HepG2 (cell line): ENCODE measurements at regions not wholly inside any gene's neighbourhood (a gene's known extent, or its start where the extent isn't known, plus 50 kb on each side); places are given as distances from the start of the nearest gene placed in this dataset.

ENCODE experiments used
- ATAC-seq: fragments of 200-7000 bp; cut with Tn5 transposase; 3 replicates; pipeline ENCODE4 v1.9.1; 2020; ENCODE audit warnings: mild to moderate bottlenecking, moderate library complexity
- BruUV-seq: library from RNA; stranded (reverse); fragments of 400-500 nt; replicated peaks from 2 replicates; lab custom pipeline; 2021; lab: Mats Ljungman, UMichigan
- CTCF ChIA-PET: fragments of 300-600 bp; formaldehyde crosslinking; extraction: SDS; loops from one replicate; lab custom pipeline; 2021; ENCODE audit warnings: low total read pairs, inconsistent platforms, low intra/inter-chr PET ratio; lab: Yijun Ruan, JAX
- POLR2A ChIA-PET: fragments of 350-600 bp; sonication (Branson Sonifier 250); formaldehyde crosslinking; loops from one replicate; lab custom pipeline; 2020; ENCODE audit warnings: antibody characterized with exemption, inconsistent platforms; lab: Yijun Ruan, JAX
- DNase-seq: peaks from one replicate; pipeline ENCODE4 v3.0.0-alpha.2; 2015; ENCODE audit warnings: low spot score
- FAIRE-seq: peaks from 3 replicates; lab custom pipeline; 2011; peaks lifted over from hg19 to GRCh38; lab: Jason Lieb, UNC
- H2AFZ ChIP-seq: one replicate; pipeline ENCODE4 v1.6.1; 2011; ENCODE audit warnings: low read length, inconsistent platforms
- H3K27ac ChIP-seq: fragments of 300-600 bp; 3 replicates; pipeline ENCODE4 v1.8.0; 2011; ENCODE audit warnings: mixed run types, mild to moderate bottlenecking, mixed read lengths, low read length, inconsistent platforms; ENCODE audit not compliant: insufficient read depth; ENCODE audit errors: extremely low read length
- H3K27me3 ChIP-seq, 2 experiments: fragments of 200-600 bp in 1 of 2; 2 replicates in 1 of 2; 3 replicates in 1 of 2; pipeline versions ENCODE4 v1.6.0 to v1.8.0; 2011; ENCODE audit warnings: low read length in 2 of 2, mild to moderate bottlenecking in 2 of 2, moderate library complexity in 2 of 2, inconsistent platforms in 1 of 2; ENCODE audit not compliant: insufficient read depth in 2 of 2, control insufficient read depth in 1 of 2
- H3K36me3 ChIP-seq, 2 experiments: fragments of 200-600 bp in 1 of 2; replicated peaks in 1 of 2; 2 replicates in 1 of 2; 3 replicates in 1 of 2; pipeline versions ENCODE4 v1.5.1 to v1.8.0; 2011; ENCODE audit warnings: low read length in 2 of 2, inconsistent platforms in 1 of 2; ENCODE audit not compliant: insufficient read depth in 2 of 2, control insufficient read depth in 1 of 2
- H3K4me1 ChIP-seq: 2 replicates; pipeline ENCODE4 v1.5.1; 2012; ENCODE audit warnings: low read length, inconsistent platforms; ENCODE audit not compliant: insufficient read depth
- H3K4me2 ChIP-seq: 2 replicates; pipeline ENCODE4 v1.6.0; 2011; ENCODE audit warnings: low read depth, low read length, inconsistent platforms
- H3K4me3 ChIP-seq, 3 experiments: fragments of 200-600 bp in 1 of 3; sonication (generic), shearing (Covaris generic) in 1 of 3; replicated peaks in 1 of 3; 2 replicates each; pipeline ENCODE4 v1.5.1; 2011 to 2016; ENCODE audit warnings: low read length in 3 of 3, inconsistent platforms in 2 of 3, low read depth in 2 of 3, mild to moderate bottlenecking in 2 of 3, control low read depth in 1 of 3, mixed read lengths in 1 of 3; ENCODE audit not compliant: insufficient read depth in 1 of 3
- H3K79me2 ChIP-seq: one replicate; pipeline ENCODE4 v1.6.1; 2011; ENCODE audit warnings: low read length, inconsistent platforms; ENCODE audit not compliant: insufficient read depth
- H3K9ac ChIP-seq: 2 replicates; pipeline ENCODE4 v1.6.0; 2011; ENCODE audit warnings: mild to moderate bottlenecking, low read depth, low read length, inconsistent platforms; ENCODE audit not compliant: insufficient read depth
- H3K9me3 ChIP-seq: 2 replicates; pipeline ENCODE4 v1.5.1; 2012; ENCODE audit warnings: mild to moderate bottlenecking, low read length
- H4K20me1 ChIP-seq: 2 replicates; pipeline ENCODE4 v1.6.0; 2011; ENCODE audit warnings: inconsistent platforms, mild to moderate bottlenecking, low read length, moderate library complexity; ENCODE audit not compliant: insufficient read depth
- CC2D1A ChIP-seq: sonication (generic); formaldehyde crosslinking; IDR thresholded peaks from 2 replicates; pipeline ENCODE4 v1.8.1; 2023; ENCODE audit warnings: mild to moderate bottlenecking, missing genetic modification reagents
- CHCHD3 ChIP-seq: sonication (generic); formaldehyde crosslinking; IDR thresholded peaks from 2 replicates; pipeline ENCODE4 v1.8.0; 2022; ENCODE audit warnings: mild to moderate bottlenecking, missing genetic modification reagents, moderate library complexity
- IKZF1 ChIP-seq: fragments of 450-650 bp; IDR thresholded peaks from 2 replicates; pipeline ENCODE4 v1.7.1; 2016
- MYNN ChIP-seq: sonication (generic); formaldehyde crosslinking; IDR thresholded peaks from 2 replicates; pipeline ENCODE4 v1.4.0; 2020; ENCODE audit warnings: mild to moderate bottlenecking, low read depth, missing genetic modification reagents
- NCOA5 ChIP-seq: sonication (generic); formaldehyde crosslinking; IDR thresholded peaks from 2 replicates; pipeline ENCODE4 v1.4.0; 2020; ENCODE audit warnings: missing genetic modification reagents
- POLR2G ChIP-seq: fragments of 200-400 bp; formaldehyde crosslinking; IDR thresholded peaks from 2 replicates; pipeline ENCODE4 v1.6.1; 2018; ENCODE audit warnings: mild to moderate bottlenecking, low read depth, low read length, moderate library complexity
- TBX3 ChIP-seq: fragments of 450-650 bp; IDR thresholded peaks from 2 replicates; pipeline ENCODE4 v1.6.1; 2017; ENCODE audit warnings: antibody characterized with exemption, mild to moderate bottlenecking, inconsistent platforms, borderline replicate concordance
- TCF12 ChIP-seq, 2 experiments: fragments of 450-650 bp in 1 of 2; sonication (generic) in 1 of 2; formaldehyde crosslinking in 1 of 2; IDR thresholded peaks; 2 replicates each; pipeline versions ENCODE4 v1.6.1 to v1.8.0; 2017 to 2022; ENCODE audit warnings: antibody characterized with exemption in 1 of 2, mild to moderate bottlenecking in 1 of 2, missing genetic modification reagents in 1 of 2, moderate library complexity in 1 of 2
- TCF7L2 ChIP-seq: IDR thresholded peaks from 2 replicates; pipeline ENCODE4 v1.6.1; 2011; ENCODE audit warnings: mild to moderate bottlenecking, low read depth, low read length, moderate library complexity
- WGBS: methylation state at CpG from one replicate; pipeline ENCODE4 v1.1.6; 2017; ENCODE audit warnings: low lambda C conversion rate; 5-methylcytosine and 5-hydroxymethylcytosine counted together
- in situ Hi-C: cut with HindIII; loops from 2 replicates; pipeline ENCODE4 v1.10.0; 2017; ENCODE audit warnings: low pct_unique_long_range_greater_than_20kb; ENCODE audit not compliant: extremely low pct_ligation_motif_present
- intact Hi-C: fragments of 100-400 bp; cut with micrococcal nuclease; formaldehyde crosslinking; loops from one replicate; pipeline ENCODE4 v1.10.0; 2022; ENCODE audit not compliant: unreplicated experiment
- TF ChIP-seq, protein P1 (sequence below), 2 experiments: IDR thresholded peaks; 2 replicates each; pipeline ENCODE4 v1.6.1; 2011 to 2012; ENCODE audit warnings: low read length in 2 of 2, borderline replicate concordance in 1 of 2, low read depth in 1 of 2, mild to moderate bottlenecking in 1 of 2, moderate library complexity in 1 of 2
- TF ChIP-seq, protein P2 (sequence below): sonication (generic); formaldehyde crosslinking; IDR thresholded peaks from 2 replicates; pipeline ENCODE4 v1.5.0; 2020; ENCODE audit warnings: missing genetic modification reagents
- TF ChIP-seq, protein P3 (sequence below): IDR thresholded peaks from 2 replicates; pipeline ENCODE4 v1.6.1; 2016; ENCODE audit warnings: missing compliant biosample characterization, missing genetic modification reagents, borderline replicate concordance
- TF ChIP-seq, protein P4 (sequence below): sonication (generic); formaldehyde crosslinking; IDR thresholded peaks from 2 replicates; pipeline ENCODE4 v1.5.0; 2020; ENCODE audit warnings: mild to moderate bottlenecking, missing genetic modification reagents, borderline replicate concordance
- TF ChIP-seq, protein P5 (sequence below): sonication (generic); formaldehyde crosslinking; IDR thresholded peaks from 2 replicates; pipeline ENCODE4 v1.4.0; 2020; ENCODE audit warnings: mild to moderate bottlenecking, missing genetic modification reagents

DNA sequence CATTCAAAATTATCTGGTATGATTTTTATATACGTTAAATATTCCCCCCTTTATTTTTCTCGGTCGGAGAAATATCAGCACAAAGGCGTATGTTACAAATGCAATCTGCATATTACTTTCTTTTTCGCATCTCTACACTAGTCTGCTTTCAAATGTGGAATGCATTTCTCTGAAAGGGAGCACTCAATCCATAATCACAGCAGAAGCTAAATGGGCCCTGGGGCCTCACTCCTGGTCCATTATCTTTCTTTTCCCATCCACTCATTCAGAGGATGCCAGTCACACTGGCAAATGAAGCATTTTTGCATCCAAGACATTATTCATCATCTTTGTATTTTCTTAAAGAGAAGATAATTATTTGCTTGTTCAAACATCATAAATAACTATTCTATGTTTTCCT, 295.2 kb upstream of the LRP1B start:
- CTCF ChIA-PET: no interaction called here
- BruUV-seq: no TSS peak
- 29% methylated on average over 5 of the region's 5 CpGs for WGBS
- no peaks in the 10 kb centered on the region for H3K79me2 ChIP-seq
- no peaks in the 10 kb centered on the region for H3K9me3 ChIP-seq
- H3K36me3 ChIP-seq: no peaks in the 10 kb centered on the region
- DNase-seq (no peak), ATAC-seq (no peak), FAIRE-seq (no peak)
- no peaks in the 10 kb centered on the region for H4K20me1 ChIP-seq
- no peaks in the 10 kb centered on the region for H3K4me1 ChIP-seq
- H2AFZ ChIP-seq: no peak overlapping the region
- no peak overlapping the region for H3K27ac ChIP-seq
- H3K27me3 ChIP-seq: no peaks in the 10 kb centered on the region
- no peak overlapping the region for H3K4me2 ChIP-seq
- H3K4me3 ChIP-seq: no peak overlapping the region
- no peak overlapping the region for H3K9ac ChIP-seq
- in situ Hi-C loops: no loop called here
- intact Hi-C loops: no loop called here
- POLR2A ChIA-PET: no interaction called here
- TF ChIP-seq MYNN (CRISPR knock-in tag) (no peak), IKZF1 (no peak), TCF12 (IDR thresholded peaks at IDR 0.05) (no peak), TCF12 (CRISPR knock-in tag; IDR thresholded peaks at IDR 0.05) (no peak), CC2D1A (CRISPR knock-in tag) (no peak), TBX3 (no peak), CHCHD3 (CRISPR knock-in tag) (no peak), NCOA5 (no peak), POLR2G (no peak), TCF7L2 (no peak)
- TF ChIP-seq, protein P1, sequence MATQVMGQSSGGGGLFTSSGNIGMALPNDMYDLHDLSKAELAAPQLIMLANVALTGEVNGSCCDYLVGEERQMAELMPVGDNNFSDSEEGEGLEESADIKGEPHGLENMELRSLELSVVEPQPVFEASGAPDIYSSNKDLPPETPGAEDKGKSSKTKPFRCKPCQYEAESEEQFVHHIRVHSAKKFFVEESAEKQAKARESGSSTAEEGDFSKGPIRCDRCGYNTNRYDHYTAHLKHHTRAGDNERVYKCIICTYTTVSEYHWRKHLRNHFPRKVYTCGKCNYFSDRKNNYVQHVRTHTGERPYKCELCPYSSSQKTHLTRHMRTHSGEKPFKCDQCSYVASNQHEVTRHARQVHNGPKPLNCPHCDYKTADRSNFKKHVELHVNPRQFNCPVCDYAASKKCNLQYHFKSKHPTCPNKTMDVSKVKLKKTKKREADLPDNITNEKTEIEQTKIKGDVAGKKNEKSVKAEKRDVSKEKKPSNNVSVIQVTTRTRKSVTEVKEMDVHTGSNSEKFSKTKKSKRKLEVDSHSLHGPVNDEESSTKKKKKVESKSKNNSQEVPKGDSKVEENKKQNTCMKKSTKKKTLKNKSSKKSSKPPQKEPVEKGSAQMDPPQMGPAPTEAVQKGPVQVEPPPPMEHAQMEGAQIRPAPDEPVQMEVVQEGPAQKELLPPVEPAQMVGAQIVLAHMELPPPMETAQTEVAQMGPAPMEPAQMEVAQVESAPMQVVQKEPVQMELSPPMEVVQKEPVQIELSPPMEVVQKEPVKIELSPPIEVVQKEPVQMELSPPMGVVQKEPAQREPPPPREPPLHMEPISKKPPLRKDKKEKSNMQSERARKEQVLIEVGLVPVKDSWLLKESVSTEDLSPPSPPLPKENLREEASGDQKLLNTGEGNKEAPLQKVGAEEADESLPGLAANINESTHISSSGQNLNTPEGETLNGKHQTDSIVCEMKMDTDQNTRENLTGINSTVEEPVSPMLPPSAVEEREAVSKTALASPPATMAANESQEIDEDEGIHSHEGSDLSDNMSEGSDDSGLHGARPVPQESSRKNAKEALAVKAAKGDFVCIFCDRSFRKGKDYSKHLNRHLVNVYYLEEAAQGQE (IDR thresholded peaks at IDR 0.05; ENCODE audit: borderline replicate concordance in 1 of 2, low read depth in 1 of 2, low read length in 2 of 2): no peak
- TF ChIP-seq, protein P2, sequence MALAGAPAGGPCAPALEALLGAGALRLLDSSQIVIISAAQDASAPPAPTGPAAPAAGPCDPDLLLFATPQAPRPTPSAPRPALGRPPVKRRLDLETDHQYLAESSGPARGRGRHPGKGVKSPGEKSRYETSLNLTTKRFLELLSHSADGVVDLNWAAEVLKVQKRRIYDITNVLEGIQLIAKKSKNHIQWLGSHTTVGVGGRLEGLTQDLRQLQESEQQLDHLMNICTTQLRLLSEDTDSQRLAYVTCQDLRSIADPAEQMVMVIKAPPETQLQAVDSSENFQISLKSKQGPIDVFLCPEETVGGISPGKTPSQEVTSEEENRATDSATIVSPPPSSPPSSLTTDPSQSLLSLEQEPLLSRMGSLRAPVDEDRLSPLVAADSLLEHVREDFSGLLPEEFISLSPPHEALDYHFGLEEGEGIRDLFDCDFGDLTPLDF (CRISPR knock-in tag): no peak
- TF ChIP-seq, protein P3, sequence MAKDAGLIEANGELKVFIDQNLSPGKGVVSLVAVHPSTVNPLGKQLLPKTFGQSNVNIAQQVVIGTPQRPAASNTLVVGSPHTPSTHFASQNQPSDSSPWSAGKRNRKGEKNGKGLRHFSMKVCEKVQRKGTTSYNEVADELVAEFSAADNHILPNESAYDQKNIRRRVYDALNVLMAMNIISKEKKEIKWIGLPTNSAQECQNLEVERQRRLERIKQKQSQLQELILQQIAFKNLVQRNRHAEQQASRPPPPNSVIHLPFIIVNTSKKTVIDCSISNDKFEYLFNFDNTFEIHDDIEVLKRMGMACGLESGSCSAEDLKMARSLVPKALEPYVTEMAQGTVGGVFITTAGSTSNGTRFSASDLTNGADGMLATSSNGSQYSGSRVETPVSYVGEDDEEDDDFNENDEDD (CRISPR knock-in tag): no peak
- TF ChIP-seq, protein P4, sequence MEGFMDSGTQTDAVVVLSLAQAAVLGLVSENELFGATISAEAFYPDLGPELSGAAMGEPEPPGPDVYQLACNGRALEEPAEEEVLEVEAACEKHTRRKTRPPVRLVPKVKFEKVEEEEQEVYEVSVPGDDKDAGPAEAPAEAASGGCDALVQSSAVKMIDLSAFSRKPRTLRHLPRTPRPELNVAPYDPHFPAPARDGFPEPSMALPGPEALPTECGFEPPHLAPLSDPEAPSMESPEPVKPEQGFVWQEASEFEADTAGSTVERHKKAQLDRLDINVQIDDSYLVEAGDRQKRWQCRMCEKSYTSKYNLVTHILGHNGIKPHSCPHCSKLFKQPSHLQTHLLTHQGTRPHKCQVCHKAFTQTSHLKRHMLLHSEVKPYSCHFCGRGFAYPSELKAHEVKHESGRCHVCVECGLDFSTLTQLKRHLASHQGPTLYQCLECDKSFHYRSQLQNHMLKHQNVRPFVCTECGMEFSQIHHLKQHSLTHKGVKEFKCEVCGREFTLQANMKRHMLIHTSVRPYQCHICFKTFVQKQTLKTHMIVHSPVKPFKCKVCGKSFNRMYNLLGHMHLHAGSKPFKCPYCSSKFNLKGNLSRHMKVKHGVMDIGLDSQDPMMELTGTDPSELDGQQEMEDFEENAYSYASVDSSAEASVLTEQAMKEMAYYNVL: no peak
- TF ChIP-seq, protein P5, sequence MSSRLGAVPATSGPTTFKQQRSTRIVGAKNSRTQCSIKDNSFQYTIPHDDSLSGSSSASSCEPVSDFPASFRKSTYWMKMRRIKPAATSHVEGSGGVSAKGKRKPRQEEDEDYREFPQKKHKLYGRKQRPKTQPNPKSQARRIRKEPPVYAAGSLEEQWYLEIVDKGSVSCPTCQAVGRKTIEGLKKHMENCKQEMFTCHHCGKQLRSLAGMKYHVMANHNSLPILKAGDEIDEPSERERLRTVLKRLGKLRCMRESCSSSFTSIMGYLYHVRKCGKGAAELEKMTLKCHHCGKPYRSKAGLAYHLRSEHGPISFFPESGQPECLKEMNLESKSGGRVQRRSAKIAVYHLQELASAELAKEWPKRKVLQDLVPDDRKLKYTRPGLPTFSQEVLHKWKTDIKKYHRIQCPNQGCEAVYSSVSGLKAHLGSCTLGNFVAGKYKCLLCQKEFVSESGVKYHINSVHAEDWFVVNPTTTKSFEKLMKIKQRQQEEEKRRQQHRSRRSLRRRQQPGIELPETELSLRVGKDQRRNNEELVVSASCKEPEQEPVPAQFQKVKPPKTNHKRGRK (CRISPR knock-in tag): no peak
